ENCODE measurements at regions not wholly inside any gene's neighbourhood (a gene's known extent, or its start where the extent isn't known, plus 50 kb on each side); places are given as distances from the start of the nearest gene placed in this dataset.

DNA sequence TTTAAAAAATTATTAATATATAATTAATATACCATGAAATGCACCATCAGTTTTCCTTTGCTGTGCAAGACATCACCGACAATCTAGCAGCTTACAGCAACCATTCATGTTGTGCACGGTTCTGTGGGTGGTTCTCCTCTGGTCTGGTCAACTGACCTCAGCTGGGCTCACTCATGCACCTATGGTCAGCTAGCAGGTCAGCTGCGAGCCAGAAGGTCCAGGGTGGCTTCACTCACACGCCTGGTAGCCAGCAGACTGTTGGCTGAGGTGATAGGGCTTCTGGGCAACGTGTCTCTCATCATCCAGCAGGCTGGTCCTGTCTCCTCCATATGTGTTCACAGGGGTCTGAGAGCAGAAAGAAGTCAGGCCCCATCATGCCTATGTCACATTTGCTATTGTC, 210.4 kb downstream of the KIF26A start:
- TF ChIP-seq, protein P1, sequence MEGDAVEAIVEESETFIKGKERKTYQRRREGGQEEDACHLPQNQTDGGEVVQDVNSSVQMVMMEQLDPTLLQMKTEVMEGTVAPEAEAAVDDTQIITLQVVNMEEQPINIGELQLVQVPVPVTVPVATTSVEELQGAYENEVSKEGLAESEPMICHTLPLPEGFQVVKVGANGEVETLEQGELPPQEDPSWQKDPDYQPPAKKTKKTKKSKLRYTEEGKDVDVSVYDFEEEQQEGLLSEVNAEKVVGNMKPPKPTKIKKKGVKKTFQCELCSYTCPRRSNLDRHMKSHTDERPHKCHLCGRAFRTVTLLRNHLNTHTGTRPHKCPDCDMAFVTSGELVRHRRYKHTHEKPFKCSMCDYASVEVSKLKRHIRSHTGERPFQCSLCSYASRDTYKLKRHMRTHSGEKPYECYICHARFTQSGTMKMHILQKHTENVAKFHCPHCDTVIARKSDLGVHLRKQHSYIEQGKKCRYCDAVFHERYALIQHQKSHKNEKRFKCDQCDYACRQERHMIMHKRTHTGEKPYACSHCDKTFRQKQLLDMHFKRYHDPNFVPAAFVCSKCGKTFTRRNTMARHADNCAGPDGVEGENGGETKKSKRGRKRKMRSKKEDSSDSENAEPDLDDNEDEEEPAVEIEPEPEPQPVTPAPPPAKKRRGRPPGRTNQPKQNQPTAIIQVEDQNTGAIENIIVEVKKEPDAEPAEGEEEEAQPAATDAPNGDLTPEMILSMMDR (IDR thresholded peaks at IDR 0.05), result no peak
- no peak for TF ChIP-seq ZNF219 (CRISPR knock-in tag; IDR thresholded peaks at IDR 0.05; ENCODE audit: borderline replicate concordance)
- TF ChIP-seq CREB1 (CRISPR knock-in tag; IDR thresholded peaks at IDR 0.05), result no peak
- TF ChIP-seq, protein P2, sequence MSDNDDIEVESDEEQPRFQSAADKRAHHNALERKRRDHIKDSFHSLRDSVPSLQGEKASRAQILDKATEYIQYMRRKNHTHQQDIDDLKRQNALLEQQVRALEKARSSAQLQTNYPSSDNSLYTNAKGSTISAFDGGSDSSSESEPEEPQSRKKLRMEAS (CRISPR knock-in tag; IDR thresholded peaks at IDR 0.05), result no peak
- TF ChIP-seq, protein P3, sequence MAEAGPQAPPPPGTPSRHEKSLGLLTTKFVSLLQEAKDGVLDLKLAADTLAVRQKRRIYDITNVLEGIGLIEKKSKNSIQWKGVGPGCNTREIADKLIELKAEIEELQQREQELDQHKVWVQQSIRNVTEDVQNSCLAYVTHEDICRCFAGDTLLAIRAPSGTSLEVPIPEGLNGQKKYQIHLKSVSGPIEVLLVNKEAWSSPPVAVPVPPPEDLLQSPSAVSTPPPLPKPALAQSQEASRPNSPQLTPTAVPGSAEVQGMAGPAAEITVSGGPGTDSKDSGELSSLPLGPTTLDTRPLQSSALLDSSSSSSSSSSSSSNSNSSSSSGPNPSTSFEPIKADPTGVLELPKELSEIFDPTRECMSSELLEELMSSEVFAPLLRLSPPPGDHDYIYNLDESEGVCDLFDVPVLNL (CRISPR knock-in tag; IDR thresholded peaks at IDR 0.05; ENCODE audit: borderline replicate concordance, low read depth), result no peak
- no peak for TF ChIP-seq GABPB1 (CRISPR knock-in tag; IDR thresholded peaks at IDR 0.05)
- no peak for TF ChIP-seq ZNF232 (CRISPR knock-in tag; IDR thresholded peaks at IDR 0.05)

Data from WTC11 (cell line).